GM21576 (cell line): ENCODE measurements at regions not wholly inside any gene's neighbourhood (a gene's known extent, or its start where the extent isn't known, plus 50 kb on each side); places are given as distances from the start of the nearest gene placed in this dataset.
"Not testable (repeated sequence)": the region's sequence is repeated elsewhere in the genome, so short reads cannot be mapped to it uniquely, and the experiment has no call there.

Experiments used
- ATAC-seq: cut with Tn5 transposase; IDR thresholded peaks from one replicate; pipeline ENCODE4 v1.9.1; 2021; ENCODE audit warnings: mild to moderate bottlenecking, moderate library complexity; ENCODE audit not compliant: unreplicated experiment

- no peak for ATAC-seq
These were observed 1100.3 kb downstream of the TBL1XR1 start for GRCh38 chr3:176097027-176097426.

GRCh38 chr3:176093892-176094291, 1103.4 kb downstream of the TBL1XR1 start:
- ATAC-seq: not testable (repeated sequence)

- ATAC-seq: no peak
These were observed 1106.6 kb downstream of the TBL1XR1 start for GRCh38 chr3:176090727-176091126.

- no peak for ATAC-seq
These were observed 1108.3 kb downstream of the TBL1XR1 start for GRCh38 chr3:176088962-176089383.

GRCh38 chr3:176087066-176087697, 1110.1 kb downstream of the TBL1XR1 start:
- ATAC-seq: no peak

DNA sequence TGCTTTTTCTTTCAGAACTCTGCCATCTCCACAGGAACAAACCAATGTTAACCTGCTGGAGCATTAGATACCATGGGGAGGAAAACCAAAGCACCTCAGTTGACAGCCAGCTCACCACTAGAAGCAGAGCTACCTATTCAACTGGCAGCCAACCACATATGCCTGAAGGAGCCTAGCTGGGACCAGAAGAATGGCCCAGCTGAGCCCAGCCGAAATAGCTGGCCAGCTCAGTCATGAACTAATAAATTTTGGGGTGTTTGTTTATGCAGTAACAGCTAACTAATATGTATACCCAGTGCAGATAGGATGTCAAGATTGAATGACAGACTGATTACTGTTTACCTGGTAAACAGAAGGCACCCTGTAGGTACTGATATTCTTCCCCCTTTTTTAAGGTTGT, 1117.5 kb downstream of the TBL1XR1 start:
- no peak for ATAC-seq

DNA sequence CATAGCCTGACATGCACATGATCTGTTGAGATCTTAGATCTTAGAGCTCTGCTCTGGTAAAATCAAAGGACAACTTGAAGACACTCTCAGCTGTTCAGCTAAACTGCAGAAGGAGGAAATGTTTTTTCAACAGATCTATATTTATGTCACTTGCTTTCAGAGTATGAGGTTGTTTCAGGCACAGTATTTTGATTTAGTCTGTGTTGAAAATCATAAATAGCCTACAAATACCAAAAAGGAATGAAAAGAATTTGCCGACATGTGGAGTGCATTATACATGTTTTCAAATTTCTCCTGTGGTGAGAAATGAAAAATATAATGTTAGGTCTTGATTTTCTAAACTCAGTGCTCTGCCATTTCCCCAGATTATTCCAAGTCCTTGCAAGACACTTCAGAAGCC, 1118.4 kb downstream of the TBL1XR1 start:
- ATAC-seq: no peak

- ATAC-seq: no peak
These were observed 1121.8 kb downstream of the TBL1XR1 start for GRCh38 chr3:176075491-176075890.

- ATAC-seq: no peak
These were observed 1122.2 kb downstream of the TBL1XR1 start for GRCh38 chr3:176075046-176075445.

DNA sequence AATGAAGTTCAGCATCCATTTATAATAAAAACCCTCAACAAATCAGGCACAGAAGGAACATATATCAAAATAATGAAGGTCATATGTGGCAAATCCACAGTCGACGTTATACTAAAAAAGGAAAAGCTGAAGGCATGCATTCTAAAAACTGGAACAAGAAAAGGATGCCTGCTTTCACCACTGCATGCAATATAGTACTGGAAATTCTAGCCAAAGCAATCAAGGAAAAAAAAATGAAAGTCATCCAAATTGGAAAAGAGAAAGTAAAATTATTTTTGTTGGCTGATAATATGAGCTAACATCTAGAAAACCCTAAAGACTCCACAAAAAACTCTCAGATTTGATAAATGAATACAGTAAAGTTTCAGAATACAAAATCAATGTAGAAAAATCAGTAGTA, 1123.2 kb downstream of the TBL1XR1 start:
- ATAC-seq: no peak

DNA sequence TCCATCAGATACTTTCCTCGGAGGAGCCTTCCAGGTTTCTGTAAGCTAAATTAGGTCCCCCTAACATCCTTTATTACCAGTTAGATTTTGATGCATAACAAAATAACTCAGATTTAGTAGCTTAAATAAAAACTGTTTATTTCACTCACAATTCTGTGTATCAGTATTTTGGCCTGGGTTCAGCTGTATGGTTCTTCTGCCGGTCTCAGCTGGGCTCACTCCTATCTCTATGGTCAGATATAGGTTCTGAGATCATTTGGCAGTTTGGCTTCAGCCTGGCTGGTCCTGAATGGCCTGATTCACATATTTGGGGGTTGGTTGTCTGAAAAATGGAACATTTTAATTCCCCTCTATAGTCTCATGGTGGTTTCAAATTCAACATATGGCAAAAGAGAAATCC, 1125.3 kb downstream of the TBL1XR1 start:
- ATAC-seq: no peak

GRCh38 chr3:176068750-176069149, 1128.5 kb downstream of the TBL1XR1 start:
- ATAC-seq: no peak

DNA sequence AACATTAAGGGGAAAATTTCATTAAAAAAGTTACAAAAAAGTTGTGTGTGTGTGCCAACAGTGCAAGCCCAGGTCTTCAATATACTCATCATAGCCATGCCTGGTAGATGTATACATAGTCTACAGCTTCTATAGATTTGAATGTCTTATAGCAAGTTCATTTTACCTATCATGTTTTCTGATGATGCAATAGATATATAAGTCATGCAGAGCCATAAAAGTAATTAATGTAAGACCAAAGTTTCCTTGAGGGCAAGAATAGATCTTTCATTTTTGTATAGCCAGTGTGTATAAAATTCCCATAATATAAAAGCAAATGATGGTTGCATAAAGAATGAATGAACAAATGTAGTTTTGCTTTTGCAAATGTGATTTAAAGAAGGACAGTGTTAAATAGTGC, 1138.4 kb downstream of the TBL1XR1 start:
- ATAC-seq: no peak

GRCh38 chr3:176055836-176056235, 1141.4 kb downstream of the TBL1XR1 start:
- no peak for ATAC-seq

DNA sequence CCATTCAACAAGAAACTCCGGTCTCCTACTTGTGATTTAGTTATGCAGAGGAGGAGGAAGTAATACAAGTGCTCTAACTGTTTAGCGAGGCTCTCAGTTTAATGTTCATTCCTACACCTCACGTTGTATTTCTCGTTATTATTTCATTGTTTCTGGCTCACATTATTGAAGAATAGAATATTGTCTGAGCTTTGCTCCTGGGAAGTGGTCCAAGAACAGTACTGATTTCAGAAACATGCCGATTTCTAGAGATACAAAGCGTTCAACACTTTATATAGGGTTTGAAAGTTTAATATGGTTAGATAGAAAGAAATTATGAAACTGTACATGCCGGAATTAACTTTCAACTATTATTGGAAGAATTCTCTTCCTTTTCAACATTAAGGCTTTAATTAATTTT, 1145.5 kb downstream of the TBL1XR1 start:
- no peak for ATAC-seq

DNA sequence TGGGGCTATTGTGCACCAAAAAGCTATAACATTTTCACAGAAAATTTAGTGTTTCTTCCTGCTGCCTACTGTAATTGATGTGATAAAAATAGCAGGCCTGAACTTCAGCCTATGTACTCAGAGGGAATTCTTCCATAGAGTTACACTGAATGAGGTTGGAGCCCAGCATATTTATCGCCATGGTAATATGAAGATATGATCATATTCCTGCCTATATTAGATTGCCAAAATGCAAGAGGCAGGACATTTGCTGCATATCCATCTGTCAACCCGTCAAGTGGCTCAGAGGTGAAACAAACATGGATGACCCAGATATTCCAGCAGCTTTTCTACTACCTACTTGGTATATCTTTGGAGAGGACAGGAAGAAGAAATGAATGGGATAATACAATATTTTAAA, 1150.6 kb downstream of the TBL1XR1 start:
- no peak for ATAC-seq

GRCh38 chr3:176041812-176042211, 1155.5 kb downstream of the TBL1XR1 start:
- ATAC-seq: no peak

GRCh38 chr3:176041185-176041584, 1156.1 kb downstream of the TBL1XR1 start:
- ATAC-seq: no peak

DNA sequence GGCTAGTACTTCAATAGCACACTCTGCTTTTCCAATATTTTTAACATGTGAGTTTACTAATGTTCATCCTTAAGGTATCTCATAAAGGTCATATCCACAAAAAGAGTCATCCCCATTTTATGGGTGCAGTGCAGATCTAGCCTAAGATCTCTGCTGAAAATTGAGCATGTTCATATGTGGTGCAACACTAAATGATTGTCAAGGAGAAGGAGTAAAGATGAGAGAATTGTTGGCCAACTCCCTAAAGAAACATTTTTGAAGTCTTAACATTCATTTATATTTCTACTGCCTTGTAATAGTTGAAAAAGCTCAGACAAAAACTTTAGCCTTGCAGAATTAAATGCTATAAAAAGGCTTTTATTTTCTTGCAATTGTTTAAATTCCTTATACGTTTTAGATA, 1159.6 kb downstream of the TBL1XR1 start:
- no peak for ATAC-seq

DNA sequence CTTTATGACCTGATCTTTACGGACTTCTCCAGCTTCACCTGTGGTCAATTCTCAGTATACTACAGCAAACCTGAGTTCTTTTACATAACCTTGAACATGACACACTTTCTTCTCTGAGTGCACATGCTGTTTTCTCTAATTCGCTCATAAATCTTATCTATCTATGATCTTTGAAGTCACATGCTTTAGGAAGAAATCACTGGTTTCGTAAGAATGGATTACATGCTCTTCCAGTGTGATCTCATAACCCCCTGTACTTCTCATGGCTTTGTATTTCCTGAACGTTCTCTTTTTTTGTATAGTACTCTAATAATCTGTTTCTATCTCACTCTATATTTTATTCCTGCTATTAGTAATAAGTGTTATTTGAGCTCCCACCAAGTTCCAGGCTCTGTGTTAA, 1165.2 kb downstream of the TBL1XR1 start:
- ATAC-seq: no peak

GRCh38 chr3:176016203-176016602, 1157.1 kb downstream of the NAALADL2 start:
- ATAC-seq: not testable (repeated sequence)

GRCh38 chr3:176015228-176015627, 1156.1 kb downstream of the NAALADL2 start:
- not testable (repeated sequence) for ATAC-seq

DNA sequence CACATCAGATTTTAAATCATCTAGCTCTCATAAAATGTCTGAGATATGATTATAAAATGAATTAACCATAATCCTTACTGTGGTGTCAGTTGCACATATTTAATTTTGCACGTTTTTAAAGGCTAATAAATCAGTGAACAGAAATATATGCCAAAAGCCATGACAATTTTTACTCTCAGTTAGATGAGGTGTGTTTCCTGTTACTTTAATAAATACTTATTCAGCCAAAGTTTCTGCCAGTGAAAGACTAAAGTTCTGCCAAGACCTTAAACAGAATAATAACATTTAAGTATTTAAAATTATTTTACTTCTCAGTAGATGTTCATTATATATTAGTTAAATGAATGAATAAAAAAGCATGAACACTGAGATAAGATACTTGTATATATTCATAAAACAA, 1150.1 kb downstream of the NAALADL2 start:
- no peak for ATAC-seq
